WI38 (cell line): ENCODE measurements at regions not wholly inside any gene's neighbourhood (a gene's known extent, or its start where the extent isn't known, plus 50 kb on each side); places are given as distances from the start of the nearest gene placed in this dataset.
A peak's percentile ranks its signal among the peaks of the same experiment; 100 is the strongest.

Experiments
- H3K4me3 ChIP-seq: 2 replicates; pipeline ENCODE4 v1.5.1; 2011; ENCODE audit warnings: low read depth, mild to moderate bottlenecking, control low read depth, low read length
- TF ChIP-seq, protein P1 (sequence below): IDR thresholded peaks from 2 replicates; pipeline ENCODE4 v1.5.1; 2012; ENCODE audit warnings: low read depth, mild to moderate bottlenecking, control low read depth, low read length

DNA sequence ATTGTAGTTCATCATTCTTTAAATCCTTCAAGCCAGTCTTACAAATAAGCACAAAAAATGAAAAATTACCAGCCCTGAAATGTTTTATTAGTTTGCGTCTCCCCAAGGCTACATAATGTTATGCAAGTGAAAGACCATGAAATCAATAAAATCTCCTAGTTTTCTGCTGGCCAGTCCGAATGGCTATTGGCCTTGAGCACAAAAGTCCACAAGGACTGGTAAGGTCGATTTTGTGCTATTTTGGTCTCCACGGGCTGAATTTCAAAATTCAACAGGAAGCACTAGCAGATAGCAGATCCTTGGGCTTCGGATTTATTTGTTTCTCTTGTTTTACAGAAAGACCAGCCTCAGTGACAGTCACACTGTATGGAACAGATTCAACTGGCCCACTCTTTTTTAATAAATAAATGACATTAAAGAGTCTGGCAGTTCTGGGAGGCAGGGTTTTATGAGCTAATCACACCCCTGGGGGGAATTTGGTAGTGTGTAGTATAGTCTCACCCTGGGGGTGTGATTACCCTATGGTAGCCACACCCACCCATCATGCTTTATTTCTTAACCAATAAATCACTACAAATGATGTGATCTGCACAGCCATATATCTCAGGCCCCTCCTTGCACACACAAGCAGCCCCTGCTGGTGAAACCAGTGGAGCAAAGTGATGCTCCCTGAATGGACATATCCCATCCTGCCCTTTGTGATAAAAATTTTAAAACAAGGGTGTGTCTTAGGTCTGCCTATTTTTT lies 51.1 kb upstream of the TMEM33 start:
- no peak overlapping the region for H3K4me3 ChIP-seq
- TF ChIP-seq, protein P1, sequence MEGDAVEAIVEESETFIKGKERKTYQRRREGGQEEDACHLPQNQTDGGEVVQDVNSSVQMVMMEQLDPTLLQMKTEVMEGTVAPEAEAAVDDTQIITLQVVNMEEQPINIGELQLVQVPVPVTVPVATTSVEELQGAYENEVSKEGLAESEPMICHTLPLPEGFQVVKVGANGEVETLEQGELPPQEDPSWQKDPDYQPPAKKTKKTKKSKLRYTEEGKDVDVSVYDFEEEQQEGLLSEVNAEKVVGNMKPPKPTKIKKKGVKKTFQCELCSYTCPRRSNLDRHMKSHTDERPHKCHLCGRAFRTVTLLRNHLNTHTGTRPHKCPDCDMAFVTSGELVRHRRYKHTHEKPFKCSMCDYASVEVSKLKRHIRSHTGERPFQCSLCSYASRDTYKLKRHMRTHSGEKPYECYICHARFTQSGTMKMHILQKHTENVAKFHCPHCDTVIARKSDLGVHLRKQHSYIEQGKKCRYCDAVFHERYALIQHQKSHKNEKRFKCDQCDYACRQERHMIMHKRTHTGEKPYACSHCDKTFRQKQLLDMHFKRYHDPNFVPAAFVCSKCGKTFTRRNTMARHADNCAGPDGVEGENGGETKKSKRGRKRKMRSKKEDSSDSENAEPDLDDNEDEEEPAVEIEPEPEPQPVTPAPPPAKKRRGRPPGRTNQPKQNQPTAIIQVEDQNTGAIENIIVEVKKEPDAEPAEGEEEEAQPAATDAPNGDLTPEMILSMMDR, result no peak

DNA sequence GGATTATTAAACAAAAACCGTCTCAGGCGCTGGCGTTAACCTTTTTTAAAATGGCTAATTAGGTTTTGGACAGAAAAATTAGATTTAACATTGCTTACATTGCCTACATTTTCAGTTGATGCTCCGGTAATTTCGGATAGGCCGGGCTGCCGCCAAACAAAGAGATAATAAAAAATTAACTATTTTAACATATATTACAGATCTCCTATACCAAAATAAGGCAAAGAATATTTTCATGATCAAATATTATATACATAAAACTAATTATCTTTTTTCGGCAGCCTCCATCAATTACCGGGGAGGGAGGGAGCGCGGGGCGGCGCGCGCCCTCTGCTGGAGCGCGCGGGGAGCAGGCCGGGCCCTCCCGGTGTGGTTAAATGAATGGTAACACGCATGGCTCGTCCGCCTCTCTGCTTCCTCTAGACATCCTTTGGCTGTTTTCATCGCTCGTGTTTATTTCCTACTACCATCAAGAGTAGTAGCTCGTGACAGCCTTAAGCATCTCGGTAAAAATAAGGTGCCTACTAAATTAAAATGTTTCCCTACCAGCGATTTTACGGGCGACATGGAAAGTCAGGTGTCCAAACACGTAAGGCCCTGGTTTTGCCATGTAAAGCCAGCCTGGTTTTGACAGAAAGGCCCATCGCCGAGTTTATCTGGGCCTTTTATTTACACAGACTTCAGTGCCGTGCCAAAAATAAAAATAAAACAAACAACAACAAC lies 52.4 kb upstream of the TMEM33 start:
- TF ChIP-seq, protein P1, result peak; percentile 96
- no peak overlapping the region for H3K4me3 ChIP-seq

DNA sequence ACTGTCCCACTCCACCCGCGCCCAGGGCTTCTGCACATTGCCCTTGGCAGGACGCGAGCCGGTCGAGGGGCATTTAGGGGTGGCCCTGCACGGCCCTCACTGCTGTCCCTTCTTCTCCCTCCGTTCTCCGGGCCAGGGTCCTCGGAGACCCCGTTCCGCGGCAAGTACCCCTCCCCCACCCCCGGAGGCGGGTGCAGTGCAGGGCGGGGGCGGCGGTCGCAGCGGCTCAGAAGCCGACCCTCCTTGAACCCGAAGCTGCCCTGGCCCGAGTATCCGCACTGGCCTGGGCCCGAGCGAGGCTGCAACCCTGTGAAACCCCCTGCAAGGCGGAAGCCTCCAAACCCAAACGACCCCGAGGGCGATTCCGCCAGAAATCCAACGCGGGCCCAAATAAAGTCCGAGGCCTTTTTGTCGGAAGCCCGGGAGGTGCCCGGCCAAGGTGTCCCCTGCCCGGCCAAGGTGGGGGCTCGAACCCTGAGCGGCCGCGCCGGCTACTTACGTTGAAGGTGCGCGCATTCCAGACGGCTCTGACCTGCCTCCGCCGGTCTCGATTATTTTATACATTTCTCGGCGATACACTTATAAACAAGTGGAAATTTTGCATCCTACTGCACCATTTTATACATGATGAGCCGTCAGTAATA lies 53.1 kb upstream of the TMEM33 start:
- TF ChIP-seq, protein P1, result no peak
- H3K4me3 ChIP-seq, result no peak overlapping the region

DNA sequence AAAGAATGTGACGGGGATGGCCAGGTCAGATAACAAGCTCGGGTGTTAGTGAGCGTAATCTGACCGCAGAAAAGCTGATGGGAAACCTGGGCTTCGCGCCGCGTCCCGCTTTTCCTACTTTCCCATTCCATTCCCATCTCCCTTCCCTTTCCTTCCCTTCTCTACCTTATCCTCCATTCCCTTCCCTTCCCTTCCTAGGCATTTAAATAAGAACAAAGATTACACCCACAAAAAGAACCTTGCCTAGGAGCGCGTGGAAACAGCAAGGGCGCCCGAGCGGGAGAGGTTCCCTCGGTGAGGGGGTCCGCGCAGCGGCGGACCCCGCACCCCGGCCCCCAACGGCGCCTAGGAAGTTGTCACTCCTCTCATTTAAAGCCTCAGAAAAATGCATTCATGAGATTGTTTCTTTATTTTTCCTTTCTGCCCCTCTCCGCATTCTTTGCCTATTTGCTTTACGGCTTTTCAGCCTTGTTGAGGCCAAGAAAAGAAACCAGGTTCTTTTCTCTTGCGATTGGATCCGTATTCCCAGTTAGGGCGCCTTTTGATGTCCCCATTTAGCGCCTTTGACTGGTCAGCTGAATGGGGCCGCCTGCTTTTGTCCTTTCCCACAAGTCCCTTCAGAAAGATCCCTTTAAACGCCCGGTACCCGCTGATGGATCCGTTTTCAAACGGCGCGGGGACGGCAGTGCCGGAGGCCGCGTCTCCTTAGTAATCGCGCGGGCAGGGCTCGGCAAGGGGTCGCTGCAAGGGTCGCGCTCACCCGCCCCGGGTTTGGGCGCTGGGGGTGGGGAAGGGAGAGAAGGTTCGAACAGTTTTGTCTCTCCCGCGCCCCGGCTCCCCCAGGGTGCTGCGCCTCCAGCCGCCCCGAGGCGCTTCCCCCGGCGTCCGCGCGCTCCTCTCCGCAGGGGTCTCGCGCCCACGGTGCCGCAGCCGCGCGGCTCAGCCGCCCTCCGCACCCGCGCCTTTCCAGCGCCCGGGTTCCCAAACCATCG lies 54.1 kb upstream of the TMEM33 start:
- no peak overlapping the region; the same call in 1 of the 2 replicates for H3K4me3 ChIP-seq
- TF ChIP-seq, protein P1, result no peak

DNA sequence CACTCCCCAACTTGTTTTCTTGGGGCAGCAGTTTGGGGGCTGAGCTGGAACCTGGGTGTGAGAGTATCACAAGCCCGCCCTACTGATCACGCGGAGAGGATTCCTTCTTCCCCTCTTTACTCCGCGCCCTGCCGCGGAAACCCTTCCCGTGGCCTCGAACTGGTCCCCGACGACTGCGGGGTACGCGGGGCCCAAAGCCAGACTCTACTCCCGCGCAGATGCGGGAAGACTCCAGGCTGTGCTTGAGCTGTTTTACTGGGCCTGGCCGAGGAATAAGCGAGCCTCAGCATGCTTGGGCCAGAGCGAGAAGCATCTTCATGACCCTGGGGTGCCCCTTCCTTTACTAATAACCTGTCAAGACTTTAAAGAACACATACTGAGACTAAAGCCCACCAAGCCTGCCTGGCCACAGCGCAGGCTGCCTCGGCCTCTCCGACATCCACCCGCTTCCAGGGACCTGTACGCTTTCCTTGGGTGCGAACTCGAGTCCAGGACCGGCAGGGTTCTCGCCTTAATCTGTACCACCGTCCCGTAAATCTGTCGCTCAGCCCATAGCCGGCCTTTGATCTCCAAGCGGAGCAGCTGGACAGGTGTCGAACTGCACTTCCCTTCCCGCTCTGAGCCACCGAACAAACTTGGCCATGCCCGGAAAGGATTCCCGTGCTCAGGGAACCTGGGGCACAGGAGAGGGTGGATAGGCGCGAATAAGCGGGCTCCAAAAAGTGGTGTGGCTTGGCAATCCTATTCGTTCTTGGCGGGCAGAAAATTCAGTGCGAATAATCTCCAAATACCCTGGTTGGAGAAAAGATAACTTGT lies 55.0 kb upstream of the TMEM33 start:
- TF ChIP-seq, protein P1, result no peak
- H3K4me3 ChIP-seq, result no peak overlapping the region

DNA sequence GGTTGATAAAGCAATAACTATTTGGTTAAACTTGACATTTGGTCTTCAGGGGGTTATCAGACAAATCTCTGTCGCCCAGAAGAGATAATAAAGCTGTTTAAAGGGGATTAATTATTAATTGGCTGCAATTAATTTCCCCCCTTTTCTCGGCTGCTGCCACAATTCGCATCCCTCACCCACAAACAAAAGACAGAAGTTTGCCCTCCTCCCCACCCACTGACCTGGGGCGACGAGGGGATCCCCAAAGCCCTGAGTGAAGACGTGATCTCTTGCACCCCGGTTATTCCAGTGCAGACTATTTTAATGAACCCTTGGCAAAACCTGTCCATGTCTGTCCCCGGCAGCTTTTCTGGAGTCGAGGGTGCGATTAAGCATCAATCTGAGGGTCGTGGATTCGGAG lies 55.7 kb upstream of the TMEM33 start:
- TF ChIP-seq, protein P1, result no peak
- no peak overlapping the region for H3K4me3 ChIP-seq
